WI38 (cell line): ENCODE measurements at regions not wholly inside any gene's neighbourhood (a gene's known extent, or its start where the extent isn't known, plus 50 kb on each side); places are given as distances from the start of the nearest gene placed in this dataset.
"Not testable (repeated sequence)": the region's sequence is repeated elsewhere in the genome, so short reads cannot be mapped to it uniquely, and the experiment has no call there.

ENCODE experiments used
- H3K4me3 ChIP-seq: 2 replicates; pipeline ENCODE4 v1.5.1; 2011; ENCODE audit warnings: low read depth, mild to moderate bottlenecking, control low read depth, low read length
- TF ChIP-seq, protein P1 (sequence below): IDR thresholded peaks from 2 replicates; pipeline ENCODE4 v1.5.1; 2012; ENCODE audit warnings: low read depth, mild to moderate bottlenecking, control low read depth, low read length

DNA sequence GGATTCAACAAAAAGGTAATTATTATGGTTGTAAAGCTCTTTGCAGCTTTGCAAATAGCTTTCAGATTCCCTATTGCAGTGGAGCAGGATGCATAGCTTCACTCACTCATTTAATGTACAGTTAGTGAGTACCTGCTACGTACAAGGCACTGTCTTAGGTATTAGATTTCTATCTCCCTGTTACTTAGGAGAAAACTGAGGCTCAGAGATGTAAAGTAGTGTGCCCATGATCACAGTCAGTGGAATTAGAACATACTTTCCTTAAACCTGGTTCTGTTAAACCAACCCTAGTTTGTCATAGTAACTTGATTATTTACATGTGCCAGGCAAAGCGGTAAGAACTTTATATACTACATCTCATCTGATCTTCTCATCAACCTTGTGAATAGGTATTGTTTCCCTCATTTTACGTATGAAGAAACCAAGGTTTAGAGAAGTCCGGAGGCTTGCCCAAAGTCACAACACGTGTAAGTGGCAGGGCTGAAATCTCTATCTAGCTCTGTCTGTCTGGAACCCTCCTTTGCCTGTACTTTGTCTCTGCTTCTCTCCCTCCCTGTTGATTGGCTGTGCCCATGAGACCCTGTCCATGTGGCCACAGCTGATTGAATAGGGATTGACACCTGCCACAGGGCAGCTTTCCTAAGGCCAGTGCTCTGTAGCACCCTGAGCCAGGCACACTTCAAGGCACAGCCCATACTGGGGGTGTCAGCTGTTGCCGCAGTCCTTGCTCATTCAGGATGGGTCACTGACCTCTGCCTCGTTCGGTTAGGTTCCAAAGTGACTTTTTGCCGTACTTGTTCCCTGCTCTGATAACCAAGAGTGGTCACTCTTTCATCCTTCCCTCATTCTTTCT, 63.8 kb upstream of the PRSS23 start:
- H3K4me3 ChIP-seq = no peak overlapping the region
- TF ChIP-seq, protein P1, sequence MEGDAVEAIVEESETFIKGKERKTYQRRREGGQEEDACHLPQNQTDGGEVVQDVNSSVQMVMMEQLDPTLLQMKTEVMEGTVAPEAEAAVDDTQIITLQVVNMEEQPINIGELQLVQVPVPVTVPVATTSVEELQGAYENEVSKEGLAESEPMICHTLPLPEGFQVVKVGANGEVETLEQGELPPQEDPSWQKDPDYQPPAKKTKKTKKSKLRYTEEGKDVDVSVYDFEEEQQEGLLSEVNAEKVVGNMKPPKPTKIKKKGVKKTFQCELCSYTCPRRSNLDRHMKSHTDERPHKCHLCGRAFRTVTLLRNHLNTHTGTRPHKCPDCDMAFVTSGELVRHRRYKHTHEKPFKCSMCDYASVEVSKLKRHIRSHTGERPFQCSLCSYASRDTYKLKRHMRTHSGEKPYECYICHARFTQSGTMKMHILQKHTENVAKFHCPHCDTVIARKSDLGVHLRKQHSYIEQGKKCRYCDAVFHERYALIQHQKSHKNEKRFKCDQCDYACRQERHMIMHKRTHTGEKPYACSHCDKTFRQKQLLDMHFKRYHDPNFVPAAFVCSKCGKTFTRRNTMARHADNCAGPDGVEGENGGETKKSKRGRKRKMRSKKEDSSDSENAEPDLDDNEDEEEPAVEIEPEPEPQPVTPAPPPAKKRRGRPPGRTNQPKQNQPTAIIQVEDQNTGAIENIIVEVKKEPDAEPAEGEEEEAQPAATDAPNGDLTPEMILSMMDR = no peak

DNA sequence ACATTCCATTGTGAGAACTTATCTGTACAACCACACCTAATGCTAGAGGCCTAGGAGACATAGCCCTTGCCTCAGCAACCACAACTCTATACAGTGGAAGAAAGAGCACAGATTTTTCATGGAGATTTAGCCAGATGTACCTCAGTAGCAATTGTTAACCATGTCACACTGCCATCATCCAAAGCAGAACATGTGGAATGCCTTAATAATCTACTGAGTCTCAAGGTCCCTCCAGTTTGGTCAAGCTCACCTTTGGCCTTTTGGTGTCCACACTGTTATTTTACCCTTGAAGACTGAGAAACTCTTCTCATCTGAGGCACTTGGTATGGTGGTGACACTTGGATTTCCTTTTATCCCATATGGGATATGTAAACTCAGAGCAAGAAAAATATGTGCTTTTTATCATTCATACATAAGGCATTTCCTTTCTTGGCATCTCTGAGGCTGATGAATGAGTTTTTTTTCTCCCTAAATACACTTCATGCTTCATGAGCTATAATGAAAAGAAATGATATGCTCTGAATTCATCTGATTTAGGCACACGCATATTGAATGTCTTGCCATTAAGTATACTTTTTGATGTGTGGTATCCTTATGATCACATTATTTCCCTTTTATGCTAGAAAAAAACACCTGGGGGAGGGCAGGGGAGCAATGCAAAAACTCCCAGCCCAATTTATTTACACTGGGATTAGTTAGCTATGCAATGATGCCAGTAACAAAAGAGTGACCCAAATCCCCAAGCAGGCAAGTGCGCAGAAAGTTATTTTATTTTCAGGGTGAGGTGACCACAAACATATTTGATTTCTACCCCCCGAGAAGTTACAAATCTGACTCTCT, 63.3 kb upstream of the ME3 start:
- TF ChIP-seq, protein P1 = no peak
- H3K4me3 ChIP-seq = no peak overlapping the region

DNA sequence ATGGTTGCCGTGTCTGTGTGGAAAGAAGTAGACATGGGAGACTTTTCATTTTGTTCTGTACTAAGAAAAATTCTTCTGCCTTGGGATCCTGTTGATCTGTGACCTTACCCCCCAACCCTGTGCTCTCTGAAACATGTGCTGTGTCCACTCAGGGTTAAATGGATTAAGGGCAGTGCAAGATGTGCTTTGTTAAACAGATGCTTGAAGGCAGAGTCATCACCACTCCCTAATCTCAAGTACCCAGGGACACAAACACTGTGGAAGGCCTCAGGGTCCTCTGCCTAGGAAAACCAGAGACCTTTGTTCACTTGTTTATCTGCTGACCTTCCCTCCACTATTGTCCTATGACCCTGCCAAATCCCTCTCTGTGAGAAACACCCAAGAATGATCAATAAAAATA, 60.3 kb upstream of the ME3 start:
- not testable (repeated sequence) for H3K4me3 ChIP-seq

DNA sequence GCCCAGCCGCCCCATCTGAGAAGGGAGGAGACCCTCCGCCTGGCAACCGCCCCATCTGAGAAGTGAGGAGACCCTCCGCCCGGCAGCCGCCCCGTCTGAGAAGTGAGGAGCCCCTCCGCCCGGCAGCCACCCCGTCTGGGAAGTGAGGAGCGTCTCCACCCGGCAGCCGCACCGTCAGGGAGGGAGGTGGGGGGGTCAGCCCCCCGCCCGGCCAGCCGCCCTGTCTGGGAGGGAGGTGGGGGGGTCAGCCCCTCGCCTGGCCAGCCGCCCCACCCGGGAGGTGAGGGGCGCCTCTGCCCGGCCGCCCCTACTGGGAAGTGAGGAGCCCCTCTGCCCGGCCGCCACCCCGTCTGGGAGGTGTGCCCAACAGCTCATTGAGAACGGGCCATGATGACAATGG, 59.9 kb upstream of the ME3 start:
- H3K4me3 ChIP-seq = not testable (repeated sequence)

DNA sequence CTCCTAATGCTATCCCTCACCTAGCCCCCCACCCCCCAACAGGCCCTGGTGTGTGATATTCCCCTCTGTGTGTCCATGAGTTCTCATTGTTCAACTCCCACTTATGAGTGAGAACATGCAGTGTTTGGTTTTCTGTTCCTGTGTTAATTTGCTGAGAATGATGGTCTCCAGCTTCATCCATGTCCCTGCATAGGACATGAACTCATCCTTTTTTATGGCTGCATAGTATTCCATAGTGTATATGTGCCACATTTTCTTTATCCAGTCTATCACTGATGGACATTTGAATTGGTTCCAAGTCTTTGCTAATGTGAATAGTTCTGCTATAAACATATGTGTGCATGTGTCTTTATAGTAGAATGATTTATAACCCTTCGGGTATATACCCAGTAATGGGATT, 57.2 kb upstream of the ME3 start:
- not testable (repeated sequence) for H3K4me3 ChIP-seq

DNA sequence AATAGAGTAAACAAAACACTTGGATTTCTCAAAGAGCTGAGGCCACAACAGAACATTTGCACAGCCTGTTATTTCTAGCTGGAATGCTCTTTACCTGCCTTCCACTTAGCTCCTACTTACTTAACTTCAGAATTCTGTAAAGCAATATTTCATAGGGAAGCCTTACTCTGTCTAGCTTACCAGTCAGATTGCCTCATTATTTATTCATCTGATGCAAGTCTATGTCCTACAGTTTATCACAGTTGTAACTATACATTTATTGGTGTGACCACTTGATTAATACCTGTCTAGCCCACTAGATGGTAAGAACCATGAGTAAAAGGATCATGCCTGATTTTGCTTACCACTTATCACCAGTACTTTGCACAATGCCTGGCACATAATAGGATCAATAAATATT, 56.1 kb upstream of the ME3 start:
- TF ChIP-seq, protein P1 = no peak

DNA sequence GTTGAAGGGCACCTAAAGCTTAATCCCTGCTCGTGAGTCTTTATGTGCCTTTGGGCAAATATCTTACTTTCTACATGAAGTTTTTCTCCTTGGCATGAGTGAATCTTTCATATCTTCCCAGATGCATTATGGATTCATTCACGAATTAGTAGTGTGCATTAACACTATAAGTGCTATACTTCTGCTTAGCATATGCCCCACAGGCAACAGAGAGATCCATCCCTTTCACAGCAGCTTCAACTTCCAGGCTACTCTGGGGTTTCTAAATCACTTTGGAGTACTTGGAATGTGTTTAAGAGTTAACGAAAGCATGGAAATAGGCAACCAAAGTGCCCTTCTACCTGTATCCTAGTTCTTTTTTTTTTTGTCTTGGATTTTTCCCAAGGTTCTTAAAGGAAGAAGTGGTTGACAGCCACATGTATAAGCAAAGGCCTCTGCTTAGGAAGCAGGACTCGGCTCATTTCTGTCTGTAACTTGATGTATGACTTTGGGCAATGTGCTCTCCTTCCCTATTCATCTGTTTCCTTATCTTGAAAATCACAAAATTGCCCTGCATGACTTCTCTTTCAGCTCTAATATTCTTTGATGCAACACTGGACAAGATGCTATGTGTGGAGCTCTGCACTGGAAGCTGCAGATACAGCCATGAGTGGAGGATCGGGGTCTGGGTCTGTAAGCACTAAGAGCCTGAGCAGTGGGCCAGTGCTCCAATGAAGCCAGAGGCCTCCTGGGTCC, 54.5 kb upstream of the ME3 start:
- no peak overlapping the region for H3K4me3 ChIP-seq
- TF ChIP-seq, protein P1 = no peak

More for the DNA sequence above, 56.1 kb upstream of the ME3 start:
- no peak overlapping the region for H3K4me3 ChIP-seq

DNA sequence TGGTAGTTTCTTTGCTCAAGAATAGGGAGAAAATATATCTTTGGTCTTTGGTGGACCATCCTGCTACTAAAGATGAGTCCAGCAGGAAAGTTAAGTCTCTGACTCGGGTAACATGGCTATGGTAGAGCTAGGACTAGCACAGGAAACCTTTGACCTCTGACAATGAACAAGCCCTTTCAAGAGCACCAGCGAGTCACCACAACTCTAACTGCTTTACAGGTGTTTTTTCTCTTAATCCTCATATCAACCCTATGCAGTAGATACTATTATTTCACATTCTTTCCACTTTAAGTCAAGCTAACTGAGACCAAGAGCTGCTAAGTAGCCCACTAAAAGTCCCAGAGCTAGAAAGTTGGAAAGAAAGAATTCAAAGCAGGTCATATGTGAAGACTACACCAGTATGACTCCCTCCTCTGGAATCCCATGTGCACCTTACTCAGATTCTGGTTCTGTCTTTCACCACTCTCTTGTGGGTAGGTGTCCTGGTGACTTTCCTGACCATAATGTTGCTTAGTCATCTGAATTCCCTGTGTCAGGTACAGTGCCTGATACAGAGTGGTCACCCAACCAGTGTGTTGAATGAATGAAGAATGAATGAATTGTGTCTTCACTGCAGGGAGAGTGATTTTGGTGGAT, 53.8 kb upstream of the ME3 start:
- H3K4me3 ChIP-seq = no peak overlapping the region
- TF ChIP-seq, protein P1 = no peak
